ENCODE measurements at regions not wholly inside any gene's neighbourhood (a gene's known extent, or its start where the extent isn't known, plus 50 kb on each side); places are given as distances from the start of the nearest gene placed in this dataset.

- Histone ChIP-seq H3K23ac (ENCODE audit: insufficient read length) (no peak overlapping the region), H3K9ac (replicated peaks in 1 of 4; ENCODE audit: extremely low read depth in 1 of 4, low read depth in 3 of 4, low read length in 3 of 4) (no peak overlapping the region), H2BK15ac (ENCODE audit: low read length) (no peak overlapping the region), H3K9me3 (ENCODE audit: insufficient read depth in 2 of 2, low read depth in 1 of 2, low read length in 1 of 2) (no peaks in the 10 kb centered on the region), H3K27ac (ENCODE audit: low read depth, low read length) (no peak overlapping the region), H3K23me2 (ENCODE audit: low read depth, low read length) (no peaks in the 10 kb centered on the region), H2BK120ac (replicated peaks; ENCODE audit: low read depth, low read length) (no peak overlapping the region), H2BK5ac (ENCODE audit: low read depth, low read length) (no peak overlapping the region), H3K79me1 (ENCODE audit: low read depth, low read length) (no peaks in the 10 kb centered on the region), H3K4me2 (ENCODE audit: insufficient read depth in 1 of 2, low read depth in 2 of 2, low read length in 2 of 2) (no peak overlapping the region), H2BK12ac (ENCODE audit: low read depth, low read length) (no peak overlapping the region), H3K14ac (ENCODE audit: insufficient read length) (no peak overlapping the region), H3K4me1 (replicated peaks in 1 of 4; ENCODE audit: control insufficient read depth in 3 of 4, insufficient read depth in 4 of 4, low read length in 3 of 4) (no peaks in the 10 kb centered on the region), H3K4me3 (ENCODE audit: extremely low read depth in 1 of 4, insufficient read depth in 2 of 4, low read depth in 3 of 4, low read length in 4 of 4) (no peak overlapping the region), H3K4ac (replicated peaks; ENCODE audit: insufficient read length, low read depth, low read length) (no peak overlapping the region), H3K79me2 (ENCODE audit: control insufficient read depth in 1 of 2, insufficient read depth in 2 of 2, low read length in 2 of 2) (no peaks in the 10 kb centered on the region), H3K18ac (ENCODE audit: extremely low read depth, low read length) (no peak overlapping the region), H3K56ac (replicated peaks; ENCODE audit: insufficient read length, low read depth, low read length) (no peak overlapping the region), H2AFZ (ENCODE audit: low read length) (no peak overlapping the region), H2AK5ac (ENCODE audit: low read depth, low read length) (no peak overlapping the region), H2BK20ac (ENCODE audit: low read length) (no peak overlapping the region), H4K20me1 (replicated peaks in 1 of 2; ENCODE audit: control insufficient read depth in 1 of 2, insufficient read depth in 2 of 2, low read length in 2 of 2) (no peaks in the 10 kb centered on the region), H3K27me3 (replicated peaks in 1 of 4; ENCODE audit: control insufficient read depth in 3 of 4, extremely low read depth in 1 of 4, insufficient read depth in 3 of 4, low read length in 3 of 4) (no peaks in the 10 kb centered on the region), H4K8ac (ENCODE audit: extremely low read depth, insufficient read depth, low read length) (no peak overlapping the region), H3K36me3 (ENCODE audit: control insufficient read depth in 2 of 4, insufficient read depth in 4 of 4, low read length in 3 of 4) (no peaks in the 10 kb centered on the region), H4K91ac (replicated peaks; ENCODE audit: insufficient read length, low read length) (no peak overlapping the region), H4K5ac (ENCODE audit: insufficient read length, low read depth, low read length) (no peak overlapping the region)
- DNase-seq (ENCODE audit: low read depth in 1 of 2, low spot score in 2 of 2): no peak
- ChIA-PET POLR2A (ENCODE audit: partially characterized antibody) (no interaction called here), CTCF (ENCODE audit: partially characterized antibody) (interaction anchor here (0.7 to 1.5 kb wide), 5 partner anchors 20 to 361 kb away, joined by 3 to 6 read pairs (median 5); no protein-coding TSS in a partner anchor)
- FAIRE-seq: no peak
- WGBS, 2 experiments (ENCODE audit: extremely low coverage in 1 of 2, insufficient coverage in 1 of 2, insufficient read length in 1 of 2, insufficient replicate concordance in 2 of 2, low coverage in 1 of 2, low lambda C conversion rate in 2 of 2, missing lambda C conversion rate in 1 of 2): 100% methylated on average over 1 of the region's 1 CpG; no CpG with 5 or more reads in 1 of the 2 experiments
- no peak for TF ChIP-seq YY1 (IDR thresholded peaks at IDR 0.05; ENCODE audit: low read depth, low read length)
- TF ChIP-seq POLR2A (IDR thresholded peaks at IDR 0.05; ENCODE audit: control extremely low read depth in 1 of 2, low read depth in 2 of 2, low read length in 2 of 2): no peak
- no peak for TF ChIP-seq RAD21 (IDR thresholded peaks at IDR 0.05 in 1 of 2, conservative IDR thresholded peaks at IDR 0.05 in 1 of 2; ENCODE audit: low read depth in 2 of 2, low read length in 2 of 2)
- TF ChIP-seq FOSL1 (IDR thresholded peaks at IDR 0.05; ENCODE audit: insufficient read depth, low read depth, low read length): no peak
- no peak for TF ChIP-seq CBX5 (IDR thresholded peaks at IDR 0.05; ENCODE audit: low read depth, low read length)
- no peak for TF ChIP-seq CBX8 (IDR thresholded peaks at IDR 0.05; ENCODE audit: borderline replicate concordance, low read depth, low read length)
- no peak for TF ChIP-seq BRCA1 (IDR thresholded peaks at IDR 0.05; ENCODE audit: low read depth, low read length)
- no peak for TF ChIP-seq TAF7 (optimal IDR thresholded peaks at IDR 0.05; ENCODE audit: borderline replicate concordance, low read depth, low read length)
- TF ChIP-seq KDM5A (IDR thresholded peaks at IDR 0.05; ENCODE audit: low read length): no peak
- TF ChIP-seq CEBPB (IDR thresholded peaks at IDR 0.05; ENCODE audit: low read depth, low read length): no peak
- TF ChIP-seq TCF12 (IDR thresholded peaks at IDR 0.05; ENCODE audit: low read depth, low read length): no peak
- no peak for TF ChIP-seq NRF1 (IDR thresholded peaks at IDR 0.05; ENCODE audit: low read depth, low read length)
- no peak for TF ChIP-seq PHF8 (conservative IDR thresholded peaks at IDR 0.05; ENCODE audit: low read depth, low read length)
- no peak for TF ChIP-seq RFX5 (IDR thresholded peaks at IDR 0.05; ENCODE audit: borderline replicate concordance, low read depth, low read length)
- no peak for TF ChIP-seq SAP30 (IDR thresholded peaks at IDR 0.05; ENCODE audit: insufficient read depth, insufficient replicate concordance, low read length)
- no peak for TF ChIP-seq SP2 (IDR thresholded peaks at IDR 0.05; ENCODE audit: low read length)
Measured at GRCh38 chr2:195299600-195299999, 357.4 kb upstream of the SLC39A10 start.
